ENCODE measurements at regions not wholly inside any gene's neighbourhood (a gene's known extent, or its start where the extent isn't known, plus 50 kb on each side); places are given as distances from the start of the nearest gene placed in this dataset.
"Not testable (repeated sequence)": the region's sequence is repeated elsewhere in the genome, so short reads cannot be mapped to it uniquely, and the experiment has no call there.

DNA sequence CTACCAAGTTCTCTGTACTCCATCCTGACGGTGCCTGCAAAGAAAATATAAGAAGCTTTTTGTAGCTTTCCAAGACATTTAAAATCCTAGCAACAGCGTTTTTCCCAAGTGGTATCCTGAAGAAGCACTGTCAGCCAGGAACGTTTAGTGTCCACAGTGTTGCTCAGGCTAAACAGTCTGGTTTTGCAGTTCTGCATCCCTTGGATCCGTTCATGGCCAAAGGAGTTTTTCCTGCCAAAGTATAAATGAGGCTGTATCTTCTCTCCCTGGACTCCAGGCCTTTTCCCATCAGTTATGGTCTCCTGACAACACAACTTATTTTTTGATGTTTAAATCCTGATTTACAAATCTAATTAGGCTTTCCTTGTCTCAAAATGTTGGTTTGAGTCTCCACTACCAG lies 925.8 kb downstream of the TLE1 start:
- Histone ChIP-seq H3K27me3 (ENCODE audit: control insufficient read depth, insufficient read depth, low read length) (no peaks in the 10 kb centered on the region), H3K4me1 (ENCODE audit: control insufficient read depth, insufficient read depth, low read length) (no peaks in the 10 kb centered on the region), H3K4me3 (ENCODE audit: low read depth in 2 of 2, low read length in 2 of 2) (no peak overlapping the region), H3K9me3 (ENCODE audit: control insufficient read depth, insufficient read depth, low read depth, low read length) (no peaks in the 10 kb centered on the region), H3K27ac (ENCODE audit: low read length) (no peak overlapping the region), H3K36me3 (ENCODE audit: control insufficient read depth, insufficient read depth, low read length) (no peaks in the 10 kb centered on the region)
- BruUV-seq (replicated peaks) = no TSS peak
- DNase-seq (ENCODE audit: low read depth, low spot score) (no peak), ATAC-seq (no peak)
- TF ChIP-seq SIN3A (IDR thresholded peaks at IDR 0.05; ENCODE audit: borderline replicate concordance, insufficient read depth, low read depth, low read length) = no peak
- TF ChIP-seq, protein P1, sequence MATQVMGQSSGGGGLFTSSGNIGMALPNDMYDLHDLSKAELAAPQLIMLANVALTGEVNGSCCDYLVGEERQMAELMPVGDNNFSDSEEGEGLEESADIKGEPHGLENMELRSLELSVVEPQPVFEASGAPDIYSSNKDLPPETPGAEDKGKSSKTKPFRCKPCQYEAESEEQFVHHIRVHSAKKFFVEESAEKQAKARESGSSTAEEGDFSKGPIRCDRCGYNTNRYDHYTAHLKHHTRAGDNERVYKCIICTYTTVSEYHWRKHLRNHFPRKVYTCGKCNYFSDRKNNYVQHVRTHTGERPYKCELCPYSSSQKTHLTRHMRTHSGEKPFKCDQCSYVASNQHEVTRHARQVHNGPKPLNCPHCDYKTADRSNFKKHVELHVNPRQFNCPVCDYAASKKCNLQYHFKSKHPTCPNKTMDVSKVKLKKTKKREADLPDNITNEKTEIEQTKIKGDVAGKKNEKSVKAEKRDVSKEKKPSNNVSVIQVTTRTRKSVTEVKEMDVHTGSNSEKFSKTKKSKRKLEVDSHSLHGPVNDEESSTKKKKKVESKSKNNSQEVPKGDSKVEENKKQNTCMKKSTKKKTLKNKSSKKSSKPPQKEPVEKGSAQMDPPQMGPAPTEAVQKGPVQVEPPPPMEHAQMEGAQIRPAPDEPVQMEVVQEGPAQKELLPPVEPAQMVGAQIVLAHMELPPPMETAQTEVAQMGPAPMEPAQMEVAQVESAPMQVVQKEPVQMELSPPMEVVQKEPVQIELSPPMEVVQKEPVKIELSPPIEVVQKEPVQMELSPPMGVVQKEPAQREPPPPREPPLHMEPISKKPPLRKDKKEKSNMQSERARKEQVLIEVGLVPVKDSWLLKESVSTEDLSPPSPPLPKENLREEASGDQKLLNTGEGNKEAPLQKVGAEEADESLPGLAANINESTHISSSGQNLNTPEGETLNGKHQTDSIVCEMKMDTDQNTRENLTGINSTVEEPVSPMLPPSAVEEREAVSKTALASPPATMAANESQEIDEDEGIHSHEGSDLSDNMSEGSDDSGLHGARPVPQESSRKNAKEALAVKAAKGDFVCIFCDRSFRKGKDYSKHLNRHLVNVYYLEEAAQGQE (IDR thresholded peaks at IDR 0.05; ENCODE audit: insufficient read depth in 1 of 2, low read depth in 2 of 2, low read length in 1 of 2) = no peak
- no peak for TF ChIP-seq POLR2AphosphoS5 (IDR thresholded peaks at IDR 0.05; ENCODE audit: low read depth, low read length)
- TF ChIP-seq, protein P2, sequence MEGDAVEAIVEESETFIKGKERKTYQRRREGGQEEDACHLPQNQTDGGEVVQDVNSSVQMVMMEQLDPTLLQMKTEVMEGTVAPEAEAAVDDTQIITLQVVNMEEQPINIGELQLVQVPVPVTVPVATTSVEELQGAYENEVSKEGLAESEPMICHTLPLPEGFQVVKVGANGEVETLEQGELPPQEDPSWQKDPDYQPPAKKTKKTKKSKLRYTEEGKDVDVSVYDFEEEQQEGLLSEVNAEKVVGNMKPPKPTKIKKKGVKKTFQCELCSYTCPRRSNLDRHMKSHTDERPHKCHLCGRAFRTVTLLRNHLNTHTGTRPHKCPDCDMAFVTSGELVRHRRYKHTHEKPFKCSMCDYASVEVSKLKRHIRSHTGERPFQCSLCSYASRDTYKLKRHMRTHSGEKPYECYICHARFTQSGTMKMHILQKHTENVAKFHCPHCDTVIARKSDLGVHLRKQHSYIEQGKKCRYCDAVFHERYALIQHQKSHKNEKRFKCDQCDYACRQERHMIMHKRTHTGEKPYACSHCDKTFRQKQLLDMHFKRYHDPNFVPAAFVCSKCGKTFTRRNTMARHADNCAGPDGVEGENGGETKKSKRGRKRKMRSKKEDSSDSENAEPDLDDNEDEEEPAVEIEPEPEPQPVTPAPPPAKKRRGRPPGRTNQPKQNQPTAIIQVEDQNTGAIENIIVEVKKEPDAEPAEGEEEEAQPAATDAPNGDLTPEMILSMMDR (IDR thresholded peaks at IDR 0.05) = no peak
- TF ChIP-seq TCF7L2 (IDR thresholded peaks at IDR 0.05; ENCODE audit: low read depth, low read length) = no peak
- CTCF ChIA-PET = no interaction called here
- POLR2A ChIA-PET = no interaction called here
- in situ Hi-C loops (cut with HindIII; ENCODE audit: low pct_unique_long_range_greater_than_20kb, low sequenced_read_pairs) (no loop called here), intact Hi-C loops (cut with micrococcal nuclease; ENCODE audit: unreplicated experiment) (no loop called here)

DNA sequence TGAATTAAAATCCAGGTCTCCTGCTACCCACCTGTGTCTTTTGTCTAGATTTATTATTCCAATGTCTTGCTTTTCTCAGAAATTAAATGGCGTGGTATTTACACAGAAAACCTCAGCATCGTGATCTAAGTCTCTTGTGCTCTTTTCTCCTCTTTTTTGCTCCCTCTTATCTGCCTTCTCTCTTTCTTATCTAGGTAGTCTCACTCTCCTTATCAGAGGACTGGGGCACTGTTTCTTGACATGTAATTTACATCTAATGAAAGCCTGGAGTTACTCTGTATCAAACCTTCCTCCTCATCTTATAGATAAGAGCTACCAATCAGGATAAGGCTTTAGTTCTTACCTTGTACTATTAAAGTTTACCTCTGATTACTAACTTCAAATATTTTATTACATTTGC lies 933.8 kb downstream of the TLE1 start:
- TF ChIP-seq, protein P2 (IDR thresholded peaks at IDR 0.05) = no peak
- TF ChIP-seq POLR2AphosphoS5 (IDR thresholded peaks at IDR 0.05; ENCODE audit: low read depth, low read length) (no peak), TCF7L2 (IDR thresholded peaks at IDR 0.05; ENCODE audit: low read depth, low read length) (no peak), SIN3A (IDR thresholded peaks at IDR 0.05; ENCODE audit: borderline replicate concordance, insufficient read depth, low read depth, low read length) (no peak)
- TF ChIP-seq, protein P1 (IDR thresholded peaks at IDR 0.05; ENCODE audit: insufficient read depth in 1 of 2, low read depth in 2 of 2, low read length in 1 of 2) = no peak
- Histone ChIP-seq H3K4me3 (ENCODE audit: low read depth in 2 of 2, low read length in 2 of 2) (no peak overlapping the region), H3K36me3 (ENCODE audit: control insufficient read depth, insufficient read depth, low read length) (no peaks in the 10 kb centered on the region), H3K27ac (ENCODE audit: low read length) (no peak overlapping the region), H3K27me3 (ENCODE audit: control insufficient read depth, insufficient read depth, low read length) (no peaks in the 10 kb centered on the region), H3K4me1 (ENCODE audit: control insufficient read depth, insufficient read depth, low read length) (no peaks in the 10 kb centered on the region), H3K9me3 (ENCODE audit: control insufficient read depth, insufficient read depth, low read depth, low read length) (no peaks in the 10 kb centered on the region)
- in situ Hi-C loops (cut with HindIII; ENCODE audit: low pct_unique_long_range_greater_than_20kb, low sequenced_read_pairs) = no loop called here
- CTCF ChIA-PET = no interaction called here
- ATAC-seq = no peak
- intact Hi-C loops (cut with micrococcal nuclease; ENCODE audit: unreplicated experiment) = no loop called here
- POLR2A ChIA-PET = no interaction called here
- DNase-seq (ENCODE audit: low read depth, low spot score) = no peak
- no TSS peak for BruUV-seq (replicated peaks)

DNA sequence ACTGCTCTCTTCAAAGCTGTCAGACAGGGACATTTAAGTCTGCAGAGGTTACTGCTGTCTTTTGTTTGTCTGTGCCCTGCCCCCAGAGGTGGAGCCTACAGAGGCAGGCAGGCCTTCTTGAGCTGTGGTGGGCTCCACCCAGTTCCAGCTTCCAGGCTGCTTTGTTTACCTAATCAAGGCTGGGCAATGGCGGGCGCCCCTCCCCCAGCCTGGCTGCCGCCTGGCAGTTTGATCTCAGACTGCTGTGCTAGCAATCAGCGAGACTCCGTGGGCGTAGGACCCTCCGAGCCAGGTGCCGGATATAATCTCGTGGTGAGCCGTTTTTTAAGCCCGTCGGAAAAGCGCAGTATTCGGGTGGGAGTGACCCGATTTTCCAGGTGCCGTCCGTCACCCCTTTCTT lies 942.3 kb downstream of the TLE1 start:
- in situ Hi-C loops (cut with HindIII; ENCODE audit: low pct_unique_long_range_greater_than_20kb, low sequenced_read_pairs); H3K4me3 ChIP-seq (ENCODE audit: low read depth in 2 of 2, low read length in 2 of 2); POLR2A ChIA-PET; CTCF ChIA-PET; H3K27ac ChIP-seq (ENCODE audit: low read length); H3K4me1 ChIP-seq (ENCODE audit: control insufficient read depth, insufficient read depth, low read length); intact Hi-C loops (cut with micrococcal nuclease; ENCODE audit: unreplicated experiment); H3K27me3 ChIP-seq (ENCODE audit: control insufficient read depth, insufficient read depth, low read length); DNase-seq (ENCODE audit: low read depth, low spot score); BruUV-seq (replicated peaks); ATAC-seq; H3K36me3 ChIP-seq (ENCODE audit: control insufficient read depth, insufficient read depth, low read length); H3K9me3 ChIP-seq (ENCODE audit: control insufficient read depth, insufficient read depth, low read depth, low read length): not testable (repeated sequence)

All from Panc1 (cell line).